OCI-LY7 (cell line): ENCODE measurements at regions not wholly inside any gene's neighbourhood (a gene's known extent, or its start where the extent isn't known, plus 50 kb on each side); places are given as distances from the start of the nearest gene placed in this dataset.
A peak's percentile ranks its signal among the peaks of the same experiment; 100 is the strongest.

ENCODE experiments used
- BruUV-seq: library from RNA; stranded (reverse); fragments of 400-500 nt; replicated peaks from 2 replicates; lab custom pipeline; 2021; lab: Mats Ljungman, UMichigan
- CTCF ChIA-PET: fragments of 300-600 bp; sonication (Branson Sonifier 250); formaldehyde crosslinking; loops from one replicate; lab custom pipeline; 2022; ENCODE audit warnings: antibody characterized with exemption; ENCODE audit not compliant: unreplicated experiment; lab: Charles Lee
- POLR2A ChIA-PET: fragments of 300-600 bp; sonication (Branson Sonifier 250); formaldehyde crosslinking; loops from one replicate; lab custom pipeline; 2022; ENCODE audit warnings: antibody characterized with exemption; lab: Charles Lee
- DNase-seq: peaks from one replicate; pipeline ENCODE4 v3.0.0-alpha.2; 2015; ENCODE audit warnings: low spot score
- H2AFZ ChIP-seq: fragments of 200-600 bp; sonication (generic), shearing (Covaris generic); 2 replicates; pipeline ENCODE4 v1.6.1; 2014; ENCODE audit warnings: mild to moderate bottlenecking, antibody characterized with exemption, low read length, moderate library complexity
- H3K27ac ChIP-seq: fragments of 200-600 bp; sonication (generic); 2 replicates; pipeline ENCODE4 v1.5.1; 2014; ENCODE audit warnings: mixed run types, low read depth, mild to moderate bottlenecking, moderate library complexity, low read length, inconsistent platforms; ENCODE audit not compliant: poor library complexity, severe bottlenecking
- H3K36me3 ChIP-seq: fragments of 200-600 bp; sonication (generic); 2 replicates; pipeline ENCODE4 v1.6.1; 2014; ENCODE audit warnings: mild to moderate bottlenecking, antibody characterized with exemption, low read length, moderate library complexity, mixed read lengths; ENCODE audit not compliant: insufficient read depth
- H3K4me1 ChIP-seq: fragments of 200-600 bp; sonication (generic); 2 replicates; pipeline ENCODE4 v1.5.1; 2014; ENCODE audit warnings: mild to moderate bottlenecking, low read length; ENCODE audit not compliant: insufficient read depth, poor library complexity, severe bottlenecking
- H3K4me2 ChIP-seq: fragments of 200-600 bp; sonication (generic); 2 replicates; pipeline ENCODE4 v1.6.1; 2014; ENCODE audit warnings: mild to moderate bottlenecking, low read length
- H3K4me3 ChIP-seq: fragments of 200-600 bp; sonication (generic); 2 replicates; pipeline ENCODE4 v1.5.1; 2014; ENCODE audit warnings: mild to moderate bottlenecking, low read depth, low read length; ENCODE audit not compliant: poor library complexity, severe bottlenecking
- H3K79me2 ChIP-seq: fragments of 200-600 bp; sonication (generic); 2 replicates; pipeline ENCODE4 v1.6.1; 2016; ENCODE audit warnings: low read depth, mild to moderate bottlenecking, low read length, moderate library complexity, mixed read lengths; ENCODE audit not compliant: insufficient read depth
- H3K9me2 ChIP-seq: fragments of 200-600 bp; sonication (generic); 2 replicates; pipeline ENCODE4 v1.6.1; 2016; ENCODE audit warnings: mild to moderate bottlenecking, low read length, mixed read lengths; ENCODE audit not compliant: insufficient read depth
- H3K9me3 ChIP-seq: fragments of 200-600 bp; sonication (generic); 2 replicates; pipeline ENCODE4 v1.6.1; 2014; ENCODE audit warnings: mild to moderate bottlenecking, mixed run types, low read length, mixed read lengths
- H4K20me1 ChIP-seq: fragments of 200-600 bp; sonication (generic); 2 replicates; pipeline ENCODE4 v1.6.1; 2014; ENCODE audit warnings: mild to moderate bottlenecking, antibody characterized with exemption, low read length, moderate library complexity, mixed read lengths; ENCODE audit not compliant: insufficient read depth
- CTCF ChIP-seq: fragments of 200-600 bp; sonication (generic); conservative IDR thresholded peaks from 2 replicates; pipeline ENCODE4 v1.5.1; 2014; ENCODE audit warnings: mild to moderate bottlenecking, antibody characterized with exemption, low read length, moderate library complexity, mixed read lengths
- EZH2phosphoT487 ChIP-seq: fragments of 200-600 bp; sonication (generic); IDR thresholded peaks from 2 replicates; pipeline ENCODE4 v1.6.1; 2018; ENCODE audit warnings: low read depth, borderline replicate concordance, mild to moderate bottlenecking, mixed run types, antibody characterized with exemption, low read length, moderate library complexity, mixed read lengths
- intact Hi-C: fragments of 100-400 bp; cut with micrococcal nuclease; formaldehyde crosslinking; loops from one replicate; pipeline ENCODE4 v1.10.0; 2022; ENCODE audit not compliant: unreplicated experiment

GRCh38 chr12:25372969-25373817, 122.5 kb upstream of the KRAS start:
- intact Hi-C loops, result no loop called here
- ChIA-PET POLR2A (interaction anchor here (0.5 to 1.7 kb wide), 4 partner anchors 8 to 123 kb away, joined by 3 to 5 read pairs (median 4); partner anchors contain the start of gene KRAS), CTCF (no interaction called here)
- Histone ChIP-seq H3K79me2 (no peaks in the 10 kb centered on the region), H3K4me2 (no peak overlapping the region), H3K9me2 (no peaks in the 10 kb centered on the region), H3K4me3 (no peak overlapping the region), H3K4me1 (no peaks in the 10 kb centered on the region), H4K20me1 (no peaks in the 10 kb centered on the region), H3K27ac (no peak overlapping the region), H2AFZ (0 out of 2 replicates have a peak overlapping the region, but pooled peaks have one; percentile 9), H3K9me3 (no peaks in the 10 kb centered on the region), H3K36me3 (no peaks in the 10 kb centered on the region)
- BruUV-seq, result no TSS peak
- TF ChIP-seq CTCF (no peak), EZH2phosphoT487 (no peak)
- DNase-seq, result no peak

GRCh38 chr12:25372002-25372401, 121.3 kb upstream of the KRAS start:
- Histone ChIP-seq H3K9me2 (no peaks in the 10 kb centered on the region), H3K27ac (no peak overlapping the region), H3K9me3 (no peaks in the 10 kb centered on the region), H4K20me1 (no peaks in the 10 kb centered on the region), H3K79me2 (no peaks in the 10 kb centered on the region), H3K4me3 (no peak overlapping the region), H3K36me3 (no peaks in the 10 kb centered on the region), H3K4me1 (no peaks in the 10 kb centered on the region), H3K4me2 (no peak overlapping the region), H2AFZ (no peak overlapping the region)
- ChIA-PET POLR2A (interaction anchor here (0.6 to 1.7 kb wide), 4 partner anchors 10 to 415 kb away, joined by 3 to 5 read pairs (median 4); no protein-coding TSS in a partner anchor), CTCF (no interaction called here)
- intact Hi-C loops, result no loop called here
- TF ChIP-seq CTCF, result no peak
- no peak for TF ChIP-seq EZH2phosphoT487
- BruUV-seq, result no TSS peak
- no peak for DNase-seq

- CTCF ChIA-PET, result no interaction called here
- POLR2A ChIA-PET, result interaction anchor here (0.5 to 3.3 kb wide), 5 partner anchors 14 to 1887 kb away, joined by 3 to 14 read pairs (median 3); no protein-coding TSS in a partner anchor
- BruUV-seq, result no TSS peak
Observed at GRCh38 chr12:25368557-25368956, 117.8 kb upstream of the KRAS start.

More at GRCh38 chr12:25368557-25368956, 117.8 kb upstream of the KRAS start:
- DNase-seq, result no peak
- no peak overlapping the region for H2AFZ ChIP-seq
- H4K20me1 ChIP-seq, result no peaks in the 10 kb centered on the region
- H3K4me3 ChIP-seq, result no peak overlapping the region
- TF ChIP-seq CTCF, result no peak
- TF ChIP-seq EZH2phosphoT487, result no peak
- H3K9me2 ChIP-seq, result no peaks in the 10 kb centered on the region
- no peaks in the 10 kb centered on the region for H3K36me3 ChIP-seq
- H3K9me3 ChIP-seq, result no peaks in the 10 kb centered on the region
- no peaks in the 10 kb centered on the region for H3K79me2 ChIP-seq
- no peak overlapping the region for H3K4me2 ChIP-seq
- H3K4me1 ChIP-seq, result peaks cover 8% of the 10 kb centered on the region
- intact Hi-C loops, result no loop called here
- no peak overlapping the region for H3K27ac ChIP-seq
